HG03442 (cell line): ENCODE measurements at regions not wholly inside any gene's neighbourhood (a gene's known extent, or its start where the extent isn't known, plus 50 kb on each side); places are given as distances from the start of the nearest gene placed in this dataset.

Experiments
- ATAC-seq: cut with Tn5 transposase; IDR thresholded peaks from one replicate; pipeline ENCODE4 v1.9.1; 2021; ENCODE audit warnings: mild to moderate bottlenecking, moderate library complexity; ENCODE audit not compliant: unreplicated experiment

GRCh38 chr1:29673669-29674626 is 437.6 kb downstream of the PTPRU start:
- no peak for ATAC-seq

GRCh38 chr1:29673228-29673500 is 436.8 kb downstream of the PTPRU start:
- no peak for ATAC-seq

DNA sequence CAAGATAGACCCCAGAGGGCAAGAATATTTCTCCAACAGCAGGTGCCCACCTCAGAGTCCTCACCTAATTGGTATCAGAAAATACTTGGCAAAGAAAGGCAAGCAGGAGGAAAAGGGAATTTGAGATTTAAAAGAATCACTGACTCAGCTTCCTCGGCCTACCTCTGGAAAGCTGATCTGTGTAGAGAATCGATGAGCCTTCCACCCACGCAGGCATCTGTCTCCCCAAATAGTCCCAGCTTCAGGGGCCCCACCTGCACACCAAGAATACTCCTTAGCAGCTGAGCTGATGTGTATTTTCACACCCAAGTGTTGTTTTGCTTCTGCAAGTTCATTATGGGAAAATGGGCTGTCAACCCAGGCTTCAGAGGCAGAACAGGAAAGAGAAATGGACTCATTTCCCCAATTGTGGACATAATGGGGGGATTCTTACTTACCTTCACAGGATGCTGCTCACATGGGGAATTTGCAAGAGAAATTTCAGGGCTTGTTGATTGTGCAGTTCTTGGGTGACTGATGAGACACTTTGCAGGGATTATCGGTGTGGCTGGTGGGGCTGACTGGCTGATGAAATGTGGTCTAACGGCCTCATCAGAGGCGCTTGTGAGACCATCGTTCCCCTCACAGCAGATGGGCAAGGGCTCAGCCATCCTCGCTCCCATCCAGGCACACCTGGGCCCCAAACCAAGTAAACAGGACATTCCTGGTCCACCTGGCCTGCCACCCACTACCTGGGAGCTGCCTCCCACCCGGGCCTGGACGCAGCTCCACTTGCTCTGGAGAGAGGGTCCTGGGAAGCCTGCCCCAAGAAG is 436.3 kb downstream of the PTPRU start:
- ATAC-seq: no peak

- ATAC-seq: no peak
These were observed 435.4 kb downstream of the PTPRU start for GRCh38 chr1:29671446-29672356.

DNA sequence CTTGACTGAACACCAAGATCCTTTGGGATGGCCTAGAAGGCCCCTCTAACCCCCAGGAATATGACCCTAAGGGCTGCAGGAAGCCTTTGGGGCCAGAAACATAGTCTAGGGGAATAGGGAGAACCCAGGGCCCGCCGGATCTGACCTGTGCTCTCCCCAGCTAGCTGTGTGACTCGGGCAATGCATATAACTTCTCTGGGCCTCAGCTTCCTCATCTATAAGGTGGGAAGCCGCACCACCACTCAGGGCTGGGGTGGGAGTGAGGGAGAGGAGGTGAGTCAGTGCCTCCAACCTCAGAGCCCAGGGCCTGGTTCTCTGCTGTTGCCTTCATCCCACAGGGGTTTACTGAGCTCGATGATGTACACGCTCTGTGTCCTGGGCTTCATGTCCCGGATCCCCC is 434.4 kb downstream of the PTPRU start:
- ATAC-seq: no peak

- ATAC-seq: no peak
These were observed 433.6 kb downstream of the PTPRU start for GRCh38 chr1:29669912-29670311.

- no peak for ATAC-seq
These were observed 433.0 kb downstream of the PTPRU start for GRCh38 chr1:29669158-29669871.

DNA sequence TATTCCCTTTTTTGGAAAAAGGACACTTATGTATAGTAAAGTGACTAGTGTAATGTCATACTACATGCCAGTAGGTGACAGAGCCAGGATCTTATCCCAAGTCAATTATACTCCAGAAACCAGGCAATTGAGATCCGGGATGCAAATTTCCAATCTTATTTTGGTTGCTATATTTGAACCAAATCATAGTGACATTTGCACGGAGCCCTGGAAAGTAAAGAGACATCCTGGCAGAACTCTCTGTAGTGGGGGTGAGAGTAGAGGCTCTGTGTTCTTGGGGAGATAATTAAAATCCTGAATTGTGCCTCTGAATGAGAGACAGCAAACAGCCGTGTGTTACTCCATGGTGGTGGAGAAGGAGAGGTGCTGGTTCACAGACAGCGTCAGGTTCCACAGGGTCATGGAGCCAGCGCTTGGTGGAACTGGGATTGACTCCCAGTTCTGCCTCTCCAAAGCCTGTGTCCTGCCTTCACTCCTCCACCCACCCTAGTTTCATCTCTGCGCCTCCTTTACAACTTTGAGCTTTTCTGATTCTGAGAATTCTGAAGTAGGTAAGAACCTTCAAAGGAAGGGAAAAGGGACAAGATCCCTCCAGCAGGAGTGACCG is 432.3 kb downstream of the PTPRU start:
- ATAC-seq: no peak

DNA sequence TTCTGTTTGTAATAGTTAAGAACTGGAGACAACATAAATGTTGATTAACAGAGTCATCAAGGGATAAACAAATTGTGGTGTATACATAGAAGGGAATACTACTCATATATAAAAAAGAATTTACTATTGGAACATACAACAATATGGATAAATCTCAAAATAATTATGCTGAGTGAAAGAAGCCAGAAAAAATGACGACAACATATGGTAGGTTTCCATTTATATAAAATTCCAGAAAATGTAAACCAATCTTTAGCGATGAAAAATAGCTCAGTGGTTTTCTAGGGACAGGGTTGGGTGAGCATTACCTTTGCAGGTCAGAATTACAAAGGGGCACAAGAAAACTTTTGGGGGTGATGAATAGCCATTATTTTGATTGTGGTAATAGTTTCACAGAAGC is 431.6 kb downstream of the PTPRU start:
- ATAC-seq: no peak

- no peak for ATAC-seq
These were observed 428.4 kb downstream of the PTPRU start for GRCh38 chr1:29664711-29665110.

- ATAC-seq: no peak
These were observed 422.4 kb downstream of the PTPRU start for GRCh38 chr1:29658688-29659087.

DNA sequence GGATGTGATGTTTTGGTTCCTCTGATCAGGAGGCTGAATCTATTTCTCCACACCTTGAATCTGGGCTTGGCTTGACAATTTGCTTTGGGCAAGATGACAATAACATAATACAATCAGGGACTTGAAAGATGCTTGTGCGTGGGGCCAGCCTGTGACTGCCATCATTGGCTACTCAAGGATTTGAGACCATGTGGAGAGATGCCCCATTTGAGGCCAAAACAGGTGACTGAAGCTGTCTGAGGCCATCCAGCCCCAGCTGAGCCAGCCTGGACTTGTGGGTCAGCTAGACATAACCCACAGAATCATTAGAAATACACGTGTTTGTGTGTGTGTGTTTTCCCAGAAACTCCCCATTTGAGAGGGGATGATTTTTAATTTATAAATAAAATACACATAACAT is 421.5 kb downstream of the PTPRU start:
- ATAC-seq: no peak

DNA sequence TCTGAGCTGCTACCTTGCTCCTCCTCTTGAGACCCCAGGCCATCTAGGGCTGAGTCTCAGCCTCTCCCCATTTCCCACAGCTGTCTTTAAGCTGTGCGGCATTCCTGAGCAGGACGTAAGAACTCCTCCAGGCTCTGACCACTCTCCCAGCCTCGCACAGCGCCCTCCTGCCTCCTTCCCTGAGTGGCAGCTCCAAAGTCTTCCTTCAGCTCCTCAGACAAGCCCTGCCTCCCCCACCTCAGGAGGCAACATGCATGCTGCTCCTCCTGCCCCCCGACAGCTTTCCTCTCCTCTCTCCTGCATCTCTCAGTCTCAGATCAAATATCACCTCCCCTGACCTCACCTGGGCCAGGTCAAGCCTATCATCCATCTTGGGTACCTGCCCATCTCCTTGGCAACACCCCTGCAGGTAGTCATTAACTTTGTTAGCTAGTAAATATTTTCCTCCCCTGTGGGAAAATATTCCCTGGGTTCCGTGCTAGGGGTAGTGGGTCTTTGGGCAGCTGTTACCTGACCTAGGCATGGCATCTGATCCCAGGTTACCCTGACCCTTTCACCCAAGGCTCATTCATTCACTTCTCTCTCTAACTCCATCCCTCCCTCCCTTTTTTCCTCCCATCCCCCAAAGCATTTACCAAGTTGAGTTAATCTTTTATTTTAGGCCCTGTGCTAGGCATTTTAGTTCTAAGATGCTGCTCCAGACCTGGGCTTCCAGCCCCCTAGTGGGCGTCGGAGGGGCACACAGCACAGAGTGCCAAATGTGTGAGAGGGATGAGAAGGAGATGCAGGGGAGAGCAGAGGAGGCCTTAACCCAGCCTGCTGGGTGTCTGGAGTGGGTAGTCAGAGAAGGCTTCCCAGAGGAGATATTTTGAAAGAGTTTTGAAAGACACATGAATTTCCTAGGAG is 419.9 kb downstream of the PTPRU start:
- no peak for ATAC-seq

DNA sequence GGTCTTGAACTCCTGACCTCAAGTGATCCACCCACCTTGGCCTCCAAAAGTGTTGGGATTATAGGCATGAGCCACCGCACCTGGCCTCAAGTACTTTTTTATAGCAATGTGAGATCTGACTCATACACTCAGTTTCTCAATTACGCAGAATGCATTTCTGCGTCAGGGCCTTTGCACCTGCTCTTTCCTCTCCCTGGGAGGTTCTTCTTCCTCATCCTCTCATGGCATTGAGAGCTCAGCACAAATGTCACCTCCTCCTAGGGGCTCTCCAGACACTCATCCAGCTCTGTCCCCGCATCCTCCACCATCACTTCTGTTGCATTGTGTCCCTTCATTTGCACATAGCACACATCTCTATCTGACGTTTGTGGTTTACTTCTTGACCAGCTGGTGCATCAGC is 418.8 kb downstream of the PTPRU start:
- no peak for ATAC-seq

GRCh38 chr1:29653886-29654450 is 417.6 kb downstream of the PTPRU start:
- ATAC-seq: no peak

GRCh38 chr1:29653034-29653810 is 416.9 kb downstream of the PTPRU start:
- ATAC-seq: no peak

DNA sequence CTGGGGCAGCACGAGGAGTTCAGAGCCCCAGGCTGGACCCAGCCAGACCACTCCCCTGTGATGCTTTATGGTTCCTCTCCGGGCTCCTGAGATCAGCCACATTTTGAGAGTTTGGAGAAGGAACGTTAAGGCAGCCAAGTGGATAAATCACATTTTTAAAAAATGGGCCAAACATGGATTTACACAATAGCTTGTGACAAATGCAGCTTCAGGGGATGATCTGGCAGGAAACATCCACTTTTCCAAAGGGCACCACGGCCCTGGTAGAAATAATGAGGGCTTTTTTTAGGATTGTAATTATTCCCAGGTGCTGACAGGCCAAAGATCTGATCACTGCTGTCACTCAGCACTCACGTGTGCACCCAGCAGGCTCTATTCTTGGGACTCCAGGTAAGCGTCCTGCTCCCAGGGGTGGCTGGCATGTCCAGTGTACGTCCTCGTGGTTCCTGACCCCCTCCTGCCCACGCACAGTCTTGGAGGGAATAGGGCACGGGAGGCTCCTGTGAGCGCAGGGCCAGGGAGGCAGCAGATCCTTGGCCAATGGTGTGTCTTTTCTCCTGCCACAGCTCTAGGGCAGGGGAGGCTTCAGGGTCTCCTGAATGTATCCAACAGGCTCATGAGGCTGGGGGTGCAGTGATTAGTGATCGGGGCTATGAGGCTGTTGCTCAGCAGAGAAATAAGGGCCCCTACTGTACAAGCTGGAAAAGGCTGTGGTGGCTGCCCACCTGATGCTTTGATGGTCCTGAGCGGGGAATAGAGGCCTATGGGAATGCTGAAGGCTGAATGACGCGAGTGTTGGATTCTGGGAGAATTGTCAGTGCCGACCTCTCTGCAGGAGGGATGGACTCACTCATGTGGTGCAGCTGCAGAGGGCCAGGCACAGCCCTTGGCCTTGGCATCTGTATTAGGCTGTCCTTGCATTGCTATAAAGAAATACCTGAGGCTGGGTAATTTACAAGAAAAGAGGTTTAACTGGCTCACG is 415.7 kb downstream of the PTPRU start:
- ATAC-seq: no peak
